ENCODE measurements at regions not wholly inside any gene's neighbourhood (a gene's known extent, or its start where the extent isn't known, plus 50 kb on each side); places are given as distances from the start of the nearest gene placed in this dataset.

DNA sequence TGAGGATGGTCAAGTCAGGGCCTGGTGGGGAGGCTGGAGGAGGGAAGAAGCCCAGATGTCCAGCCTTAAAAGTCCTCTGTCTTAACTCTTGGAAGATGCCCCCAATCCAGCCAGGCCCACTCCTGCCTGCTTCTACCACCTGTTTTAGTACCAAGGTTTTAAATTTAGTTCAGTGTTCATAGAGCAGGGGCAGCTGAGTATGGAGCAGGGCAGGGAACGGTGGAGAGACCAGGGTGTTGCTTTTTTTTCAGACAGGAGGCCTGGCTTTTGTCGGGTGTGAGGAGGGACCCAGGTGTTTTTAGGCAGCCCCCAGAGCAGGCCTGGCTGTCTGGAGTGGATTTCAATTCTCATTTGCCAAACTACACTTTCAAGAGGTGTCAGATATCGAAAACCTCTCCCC is 278.8 kb downstream of the CDC5L start:
- H3K27me3 Mint-ChIP-seq (ENCODE audit: low read depth), result no peaks in the 10 kb centered on the region
- DNase-seq (ENCODE audit: low spot score), result no peak
- peak overlapping the region; percentile 87 for H3K27ac Mint-ChIP-seq (ENCODE audit: unreplicated experiment)
- H3K4me1 Mint-ChIP-seq (ENCODE audit: low read depth), result peaks cover 94% of the 10 kb centered on the region
- H3K4me3 Mint-ChIP-seq (ENCODE audit: unreplicated experiment), result no peak overlapping the region
- TF ChIP-seq, protein P1, sequence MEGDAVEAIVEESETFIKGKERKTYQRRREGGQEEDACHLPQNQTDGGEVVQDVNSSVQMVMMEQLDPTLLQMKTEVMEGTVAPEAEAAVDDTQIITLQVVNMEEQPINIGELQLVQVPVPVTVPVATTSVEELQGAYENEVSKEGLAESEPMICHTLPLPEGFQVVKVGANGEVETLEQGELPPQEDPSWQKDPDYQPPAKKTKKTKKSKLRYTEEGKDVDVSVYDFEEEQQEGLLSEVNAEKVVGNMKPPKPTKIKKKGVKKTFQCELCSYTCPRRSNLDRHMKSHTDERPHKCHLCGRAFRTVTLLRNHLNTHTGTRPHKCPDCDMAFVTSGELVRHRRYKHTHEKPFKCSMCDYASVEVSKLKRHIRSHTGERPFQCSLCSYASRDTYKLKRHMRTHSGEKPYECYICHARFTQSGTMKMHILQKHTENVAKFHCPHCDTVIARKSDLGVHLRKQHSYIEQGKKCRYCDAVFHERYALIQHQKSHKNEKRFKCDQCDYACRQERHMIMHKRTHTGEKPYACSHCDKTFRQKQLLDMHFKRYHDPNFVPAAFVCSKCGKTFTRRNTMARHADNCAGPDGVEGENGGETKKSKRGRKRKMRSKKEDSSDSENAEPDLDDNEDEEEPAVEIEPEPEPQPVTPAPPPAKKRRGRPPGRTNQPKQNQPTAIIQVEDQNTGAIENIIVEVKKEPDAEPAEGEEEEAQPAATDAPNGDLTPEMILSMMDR (IDR thresholded peaks at IDR 0.05), result no peak
- no peaks in the 10 kb centered on the region for H3K36me3 Mint-ChIP-seq (ENCODE audit: low read depth)
- H3K9me3 Mint-ChIP-seq (ENCODE audit: low read depth), result peaks cover 5% of the 10 kb centered on the region

DNA sequence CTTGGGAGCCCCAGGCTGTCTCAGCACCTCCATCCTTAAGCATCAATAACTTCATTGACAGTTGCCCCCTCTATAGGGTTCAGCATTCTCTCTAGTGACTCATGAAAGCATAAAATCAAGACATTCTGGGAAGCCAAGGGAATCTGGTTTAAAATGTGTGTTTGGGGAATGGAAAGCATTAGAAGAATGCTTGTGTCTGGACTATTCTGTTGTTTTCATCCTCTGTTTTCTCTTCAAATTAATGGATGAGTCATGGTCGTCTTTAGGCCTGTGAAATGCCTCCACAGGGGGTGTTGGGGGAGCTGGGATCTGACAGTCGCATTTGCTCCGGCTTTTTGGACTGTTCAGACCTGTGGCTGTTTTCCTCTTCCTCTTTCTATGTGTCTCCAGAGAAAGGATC is 279.7 kb downstream of the CDC5L start:
- no peaks in the 10 kb centered on the region for H3K27me3 Mint-ChIP-seq (ENCODE audit: low read depth)
- H3K9me3 Mint-ChIP-seq (ENCODE audit: low read depth), result peaks cover 5% of the 10 kb centered on the region
- no peaks in the 10 kb centered on the region for H3K36me3 Mint-ChIP-seq (ENCODE audit: low read depth)
- TF ChIP-seq, protein P1 (IDR thresholded peaks at IDR 0.05), result no peak
- no peak for DNase-seq (ENCODE audit: low spot score)
- H3K4me1 Mint-ChIP-seq (ENCODE audit: low read depth), result peaks cover 90% of the 10 kb centered on the region
- peak overlapping the region; percentile 87 for H3K27ac Mint-ChIP-seq (ENCODE audit: unreplicated experiment)
- H3K4me3 Mint-ChIP-seq (ENCODE audit: unreplicated experiment), result no peak overlapping the region

DNA sequence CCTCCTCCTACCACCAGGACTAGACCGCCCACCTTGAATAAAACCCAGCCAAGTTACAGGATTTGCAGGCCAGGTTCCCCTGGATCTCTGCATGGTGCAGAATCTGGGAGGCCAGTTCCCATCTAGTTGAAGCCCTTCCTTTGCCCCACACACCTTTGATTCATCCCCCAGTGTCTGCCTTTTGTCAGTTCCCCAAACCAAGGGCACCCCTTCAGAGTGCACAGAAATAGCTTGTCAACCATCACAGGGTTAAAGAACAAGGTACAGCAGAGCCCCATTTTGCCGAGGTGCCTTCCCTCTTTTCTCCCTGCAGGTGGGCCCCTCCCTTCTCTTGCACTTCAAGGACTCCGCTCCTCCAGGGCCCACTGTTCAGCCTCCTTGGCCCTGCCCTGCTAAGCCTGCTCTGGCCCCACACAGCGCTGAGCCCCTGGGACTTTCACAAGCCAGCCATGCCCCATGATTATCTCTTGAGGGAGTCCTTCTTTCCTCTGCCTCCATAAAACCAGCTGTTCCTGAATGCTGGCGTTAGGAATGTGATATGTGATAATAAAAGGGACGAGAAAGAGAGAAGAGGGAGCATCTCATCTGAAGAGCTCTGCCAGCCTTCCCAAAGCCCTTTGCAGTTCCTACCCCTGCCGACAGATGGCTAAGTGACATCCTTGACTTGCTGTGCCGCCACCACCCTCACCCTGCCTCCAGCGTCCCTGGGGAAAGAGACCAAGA is 280.3 kb downstream of the CDC5L start:
- Mint-ChIP-seq H3K27me3 (ENCODE audit: low read depth) (no peaks in the 10 kb centered on the region), H3K4me3 (ENCODE audit: unreplicated experiment) (no peak overlapping the region), H3K27ac (ENCODE audit: unreplicated experiment) (peak overlapping the region; percentile 87), H3K4me1 (ENCODE audit: low read depth) (peaks cover 86% of the 10 kb centered on the region), H3K36me3 (ENCODE audit: low read depth) (no peaks in the 10 kb centered on the region), H3K9me3 (ENCODE audit: low read depth) (peaks cover 5% of the 10 kb centered on the region)
- no peak for DNase-seq (ENCODE audit: low spot score)
- TF ChIP-seq, protein P1 (IDR thresholded peaks at IDR 0.05), result peak; percentile 77

DNA sequence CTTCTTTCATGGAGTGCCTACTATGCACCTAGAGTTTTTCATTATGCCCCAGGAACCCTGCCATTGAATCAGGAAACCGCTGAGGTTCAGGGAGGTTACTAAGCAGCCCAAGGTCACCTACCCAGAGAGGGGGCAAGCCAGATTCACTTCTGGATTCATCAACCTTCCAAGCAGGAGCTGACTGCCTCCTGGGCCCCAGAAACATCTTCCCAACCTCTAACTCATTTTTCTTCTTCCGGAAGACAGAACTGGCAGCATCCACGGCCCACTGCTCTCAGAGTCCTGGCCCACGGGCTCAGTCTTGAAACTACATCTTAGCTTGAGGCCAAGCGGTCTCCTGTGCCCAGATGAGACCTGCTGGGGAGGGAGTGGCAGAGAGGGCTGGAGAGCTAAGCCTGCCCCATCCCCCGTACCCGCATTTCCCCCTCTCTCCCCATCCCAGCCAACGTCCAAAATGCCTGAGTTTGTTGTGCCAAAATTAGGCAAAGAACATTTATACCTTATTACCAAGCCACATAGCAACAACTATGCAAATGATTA is 281.0 kb downstream of the CDC5L start:
- Mint-ChIP-seq H3K4me1 (ENCODE audit: low read depth) (peaks cover 79% of the 10 kb centered on the region), H3K4me3 (ENCODE audit: unreplicated experiment) (no peak overlapping the region), H3K27ac (ENCODE audit: unreplicated experiment) (no peak overlapping the region), H3K27me3 (ENCODE audit: low read depth) (no peaks in the 10 kb centered on the region), H3K9me3 (ENCODE audit: low read depth) (peaks cover 5% of the 10 kb centered on the region), H3K36me3 (ENCODE audit: low read depth) (peaks cover 1% of the 10 kb centered on the region)
- TF ChIP-seq, protein P1 (IDR thresholded peaks at IDR 0.05), result peak; percentile 52
- DNase-seq (ENCODE audit: low spot score), result no peak

DNA sequence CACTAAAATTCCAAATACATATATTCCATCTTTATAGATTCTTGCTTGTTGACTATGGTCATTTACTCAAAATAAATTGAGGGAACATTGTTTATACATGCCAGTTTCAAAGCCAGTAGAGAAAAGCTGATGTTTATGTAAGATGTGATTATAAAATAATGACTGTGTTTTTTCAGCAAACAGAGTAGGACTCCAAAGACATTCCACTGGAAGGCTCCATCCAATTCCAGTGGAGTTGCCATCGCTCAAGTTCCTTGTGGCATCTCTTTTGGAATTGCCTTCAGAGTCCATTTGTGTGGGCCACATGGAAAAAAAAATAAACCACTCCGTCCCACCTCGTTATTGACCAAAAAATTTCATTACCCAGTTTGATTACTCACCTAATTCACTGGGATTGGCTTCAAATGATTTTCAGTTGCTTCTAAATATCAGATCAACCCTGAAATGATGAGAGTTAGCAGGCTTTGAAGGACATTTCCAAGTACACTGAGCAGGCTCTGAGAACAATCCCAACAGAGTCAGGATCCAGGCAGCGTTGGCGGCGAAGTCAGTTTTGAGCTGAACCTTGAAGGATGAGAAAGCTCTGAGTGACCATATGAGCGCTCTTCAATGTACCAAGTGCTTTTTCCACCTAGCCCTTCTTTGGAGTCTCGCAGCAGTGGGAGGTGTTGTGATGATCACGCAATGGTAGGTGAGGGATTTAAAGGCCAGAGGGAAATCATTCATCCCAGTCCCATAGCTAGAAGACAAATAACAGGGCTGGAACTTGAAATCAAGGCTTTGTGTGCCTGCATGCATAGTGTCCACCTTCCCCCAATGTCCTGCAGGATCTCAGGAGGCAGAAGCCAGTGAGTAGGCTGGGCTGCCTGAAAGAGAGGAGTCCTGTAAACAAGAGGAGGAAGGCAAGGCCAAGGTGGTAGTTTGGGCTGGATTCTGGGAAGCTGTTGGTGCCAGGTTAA is 281.7 kb downstream of the CDC5L start:
- Mint-ChIP-seq H3K27ac (ENCODE audit: unreplicated experiment) (no peak overlapping the region), H3K9me3 (ENCODE audit: low read depth) (peaks cover 5% of the 10 kb centered on the region), H3K36me3 (ENCODE audit: low read depth) (peaks cover 1% of the 10 kb centered on the region), H3K4me1 (ENCODE audit: low read depth) (peaks cover 71% of the 10 kb centered on the region), H3K27me3 (ENCODE audit: low read depth) (peaks cover 5% of the 10 kb centered on the region), H3K4me3 (ENCODE audit: unreplicated experiment) (no peak overlapping the region)
- TF ChIP-seq, protein P1 (IDR thresholded peaks at IDR 0.05), result no peak
- DNase-seq (ENCODE audit: low spot score), result no peak

Measured in chondrocyte (in vitro differentiated cells).